Activated T-cell treated with anti-CD3 and anti-CD28 coated beads, Interleukin-2, amount 50 U/mL, for 72 hours (primary cell): ENCODE measurements at regions not wholly inside any gene's neighbourhood (a gene's known extent, or its start where the extent isn't known, plus 50 kb on each side); places are given as distances from the start of the nearest gene placed in this dataset.
"Not testable (repeated sequence)": the region's sequence is repeated elsewhere in the genome, so short reads cannot be mapped to it uniquely, and the experiment has no call there.

Source experiments
- ATAC-seq, 2 donors: fragments of 150-1000 bp; cut with Tn5 transposase; replicated peaks in 1 of 2; 2 replicates each; pipeline ENCODE4 v1.10.0; 2021; ENCODE audit warnings: moderate library complexity in 2 of 2, mild to moderate bottlenecking in 1 of 2
- DNase-seq, 2 donors: peaks; one replicate each; pipeline ENCODE4 v3.0.0; 2021 to 2022; ENCODE audit warnings: mixed read lengths in 1 of 2
- H3K27ac Mint-ChIP-seq: one replicate; pipeline ENCODE4 v1.8.0; 2022; ENCODE audit warnings: mild to moderate bottlenecking, moderate library complexity, mixed read lengths
- H3K27me3 Mint-ChIP-seq: one replicate; pipeline ENCODE4 v1.8.0; 2022; ENCODE audit warnings: low read depth, mixed read lengths
- H3K36me3 Mint-ChIP-seq, 2 donors: one replicate each; pipeline ENCODE4 v1.8.0; 2022; ENCODE audit warnings: mixed read lengths in 2 of 2, mild to moderate bottlenecking in 1 of 2; ENCODE audit not compliant: insufficient read depth in 2 of 2
- H3K4me1 Mint-ChIP-seq: one replicate; pipeline ENCODE4 v1.8.0; 2022; ENCODE audit warnings: low read depth, mixed read lengths
- H3K4me3 Mint-ChIP-seq, 2 donors: one replicate each; pipeline ENCODE4 v1.8.0; 2022; ENCODE audit warnings: mild to moderate bottlenecking in 2 of 2, mixed read lengths in 2 of 2, moderate library complexity in 2 of 2
- H3K9me3 Mint-ChIP-seq, 2 donors: one replicate each; pipeline ENCODE4 v1.8.0; 2022; ENCODE audit warnings: mixed read lengths in 2 of 2

GRCh38 chr18:52168131-52168530 lies 171.9 kb upstream of the DCC start:
- not testable (repeated sequence) for H3K27me3 Mint-ChIP-seq, H3K9me3 Mint-ChIP-seq, H3K4me1 Mint-ChIP-seq, H3K4me3 Mint-ChIP-seq, ATAC-seq, H3K27ac Mint-ChIP-seq, H3K36me3 Mint-ChIP-seq, DNase-seq

GRCh38 chr18:52174220-52174619 lies 165.8 kb upstream of the DCC start:
- Mint-ChIP-seq H3K4me1 (no peaks in the 10 kb centered on the region), H3K36me3 (no peaks in the 10 kb centered on the region), H3K27ac (no peak overlapping the region)

DNA sequence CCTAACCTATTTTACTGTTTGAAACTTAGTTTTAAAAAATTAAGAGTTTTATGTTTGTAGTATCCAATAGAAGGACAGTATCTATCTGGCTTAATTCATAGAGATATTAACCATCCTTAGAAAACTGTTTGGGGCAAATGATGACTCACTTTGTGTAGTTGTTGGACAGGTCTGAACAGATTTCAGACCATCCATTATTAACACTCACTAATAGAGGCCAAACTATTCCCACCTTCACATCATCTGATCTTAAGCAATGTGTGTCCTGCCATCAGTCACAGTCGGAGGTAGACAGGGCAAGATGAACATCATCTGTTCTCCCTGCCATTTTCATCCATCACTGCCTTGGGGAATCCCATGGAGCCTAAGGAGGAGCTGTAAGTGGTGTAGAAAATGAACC lies 164.6 kb upstream of the DCC start:
- DNase-seq (no peak), ATAC-seq (no peak)
- H3K4me3 Mint-ChIP-seq, result no peak overlapping the region
- peaks cover 1 to 5% of the 10 kb centered on the region in 2 donors for H3K9me3 Mint-ChIP-seq
- no peaks in the 10 kb centered on the region for H3K4me1 Mint-ChIP-seq
- H3K36me3 Mint-ChIP-seq, result no peaks in the 10 kb centered on the region
- H3K27me3 Mint-ChIP-seq, result no peaks in the 10 kb centered on the region
- H3K27ac Mint-ChIP-seq, result no peak overlapping the region

More at GRCh38 chr18:52174220-52174619, 165.8 kb upstream of the DCC start:
- no peak overlapping the region for H3K4me3 Mint-ChIP-seq
- ATAC-seq (no peak), DNase-seq (no peak)
- no peaks in the 10 kb centered on the region for H3K27me3 Mint-ChIP-seq
- H3K9me3 Mint-ChIP-seq, result peaks cover 1 to 7% of the 10 kb centered on the region in 2 donors

DNA sequence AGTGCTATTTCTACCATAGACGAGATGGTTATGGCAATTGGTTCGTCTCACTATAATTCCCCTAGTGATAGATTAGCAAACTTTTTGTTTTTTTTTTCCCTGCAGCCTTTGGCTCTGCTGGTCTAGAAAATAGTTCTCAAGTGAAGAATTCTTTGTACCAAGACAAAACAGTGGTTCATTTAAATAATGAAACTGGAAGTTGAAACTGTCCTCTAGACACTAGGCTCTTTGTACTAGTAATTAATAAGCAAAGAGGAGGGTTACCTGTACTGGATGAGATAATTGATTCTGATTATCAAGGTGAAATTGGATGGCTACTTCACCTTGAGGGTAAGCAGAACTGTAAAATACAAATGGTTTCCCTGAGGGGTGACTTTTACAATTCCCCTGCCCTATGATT lies 156.9 kb upstream of the DCC start:
- Mint-ChIP-seq H3K36me3 (peaks cover 0 to 1% of the 10 kb centered on the region in 2 donors), H3K27me3 (no peaks in the 10 kb centered on the region), H3K27ac (no peak overlapping the region), H3K4me1 (no peaks in the 10 kb centered on the region), H3K4me3 (no peak overlapping the region), H3K9me3 (peaks cover 0 to 3% of the 10 kb centered on the region in 2 donors)
- ATAC-seq, result no peak
- no peak for DNase-seq

- no peak overlapping the region for H3K27ac Mint-ChIP-seq
- no peaks in the 10 kb centered on the region for H3K27me3 Mint-ChIP-seq
- no peaks in the 10 kb centered on the region for H3K4me1 Mint-ChIP-seq
- H3K9me3 Mint-ChIP-seq, result peaks cover 2 to 11% of the 10 kb centered on the region in 2 donors
- H3K4me3 Mint-ChIP-seq, result no peak overlapping the region
- DNase-seq (no peak), ATAC-seq (no peak)
- no peaks in the 10 kb centered on the region for H3K36me3 Mint-ChIP-seq
Observed at GRCh38 chr18:52190195-52190594, 149.8 kb upstream of the DCC start.

DNA sequence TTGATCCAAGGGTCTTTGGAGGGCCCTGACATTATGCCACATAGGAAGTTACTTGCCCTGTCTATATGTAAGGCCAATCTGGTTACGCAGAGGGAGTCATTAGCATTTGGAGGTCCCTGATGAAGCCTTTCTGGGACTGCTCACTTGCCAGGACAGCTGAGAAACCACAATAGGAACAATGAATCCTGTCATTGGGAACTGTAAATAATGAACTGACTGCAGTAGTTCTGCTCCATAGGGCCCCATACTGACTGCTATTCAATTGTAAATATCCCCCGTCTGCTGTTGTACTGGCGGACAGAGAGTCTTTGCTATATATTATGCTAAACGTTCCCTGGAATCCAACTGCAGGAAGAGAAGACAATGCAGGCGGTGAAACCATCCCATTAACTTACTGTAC lies 149.4 kb upstream of the DCC start:
- Mint-ChIP-seq H3K4me1 (no peaks in the 10 kb centered on the region), H3K27me3 (no peaks in the 10 kb centered on the region), H3K36me3 (no peaks in the 10 kb centered on the region), H3K9me3 (peaks cover 2 to 11% of the 10 kb centered on the region in 2 donors), H3K27ac (no peak overlapping the region), H3K4me3 (no peak overlapping the region)
- ATAC-seq (no peak), DNase-seq (no peak)

DNA sequence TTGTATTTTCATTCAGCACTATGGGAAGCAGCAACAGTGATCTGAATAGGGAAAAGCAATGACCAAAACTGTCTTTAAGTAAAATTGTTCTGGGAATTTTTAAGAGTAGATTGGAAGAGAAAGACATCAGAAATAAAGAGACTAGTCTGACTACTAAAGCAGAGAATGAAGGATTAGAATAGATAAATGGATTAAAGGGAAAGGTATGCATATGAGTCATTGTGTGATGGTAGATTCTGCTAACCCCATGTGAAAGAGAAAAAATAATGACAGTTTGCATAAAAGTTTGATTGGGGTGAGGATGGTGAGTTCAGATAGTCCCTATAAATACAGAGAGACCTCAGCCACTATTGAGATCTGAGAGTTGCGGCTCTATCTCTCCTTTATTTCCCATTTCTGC lies 139.6 kb upstream of the DCC start:
- H3K4me1 Mint-ChIP-seq, result no peaks in the 10 kb centered on the region
- no peak overlapping the region for H3K27ac Mint-ChIP-seq
- H3K27me3 Mint-ChIP-seq, result no peaks in the 10 kb centered on the region
- peaks cover 0 to 3% of the 10 kb centered on the region in 2 donors for H3K9me3 Mint-ChIP-seq
- ATAC-seq, result no peak
- no peak overlapping the region for H3K4me3 Mint-ChIP-seq
- no peaks in the 10 kb centered on the region for H3K36me3 Mint-ChIP-seq
- no peak for DNase-seq

DNA sequence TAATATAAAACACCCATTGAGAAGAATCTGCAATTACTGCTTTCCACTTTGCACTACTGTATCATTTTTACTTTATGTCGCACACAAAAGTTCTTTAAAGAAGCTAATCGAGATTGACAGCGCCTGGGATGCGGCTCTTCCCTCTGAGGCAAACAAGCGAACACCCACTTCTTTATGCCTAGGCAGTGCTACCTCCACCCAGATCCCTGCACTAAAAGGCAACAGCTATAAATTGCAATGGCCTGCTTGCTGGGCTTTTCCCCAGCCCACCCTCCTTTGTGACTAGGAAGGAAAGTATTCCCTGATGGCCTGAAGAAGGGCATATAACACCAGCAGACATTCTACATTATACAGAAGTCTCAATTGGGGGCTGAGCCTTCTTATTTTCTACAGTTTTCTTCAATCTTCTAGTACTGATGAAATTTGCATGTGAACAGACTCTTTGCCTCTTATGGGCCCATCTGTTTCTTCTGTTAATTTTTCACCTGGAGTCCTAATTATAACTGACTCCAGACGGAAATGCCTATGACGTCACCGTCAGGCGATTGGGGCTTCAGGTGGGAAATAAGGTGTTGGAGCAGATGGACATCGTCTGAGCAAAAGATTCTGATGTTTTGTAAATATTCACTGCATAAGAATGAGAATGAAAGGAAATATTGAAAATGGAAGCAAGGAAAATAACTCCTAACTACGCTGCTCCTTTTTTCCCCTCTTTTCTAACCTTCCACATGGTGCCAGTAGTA lies 138.9 kb upstream of the DCC start:
- H3K27me3 Mint-ChIP-seq, result no peaks in the 10 kb centered on the region
- peaks cover 0 to 3% of the 10 kb centered on the region in 2 donors for H3K9me3 Mint-ChIP-seq

GRCh38 chr18:52208646-52209045 lies 131.4 kb upstream of the DCC start:
- no peak overlapping the region for H3K4me3 Mint-ChIP-seq
- ATAC-seq (no peak), DNase-seq (no peak)
- peaks cover 0 to 2% of the 10 kb centered on the region in 2 donors for H3K36me3 Mint-ChIP-seq
- H3K27ac Mint-ChIP-seq, result no peak overlapping the region
- H3K9me3 Mint-ChIP-seq, result peaks cover 5 to 8% of the 10 kb centered on the region in 2 donors
- H3K4me1 Mint-ChIP-seq, result no peaks in the 10 kb centered on the region
- H3K27me3 Mint-ChIP-seq, result no peaks in the 10 kb centered on the region

More for the DNA sequence above, 138.9 kb upstream of the DCC start:
- no peaks in the 10 kb centered on the region for H3K36me3 Mint-ChIP-seq
- DNase-seq, result no peak
- H3K4me3 Mint-ChIP-seq, result no peak overlapping the region
- H3K27ac Mint-ChIP-seq, result no peak overlapping the region
- H3K4me1 Mint-ChIP-seq, result no peaks in the 10 kb centered on the region
- ATAC-seq, result no peak

DNA sequence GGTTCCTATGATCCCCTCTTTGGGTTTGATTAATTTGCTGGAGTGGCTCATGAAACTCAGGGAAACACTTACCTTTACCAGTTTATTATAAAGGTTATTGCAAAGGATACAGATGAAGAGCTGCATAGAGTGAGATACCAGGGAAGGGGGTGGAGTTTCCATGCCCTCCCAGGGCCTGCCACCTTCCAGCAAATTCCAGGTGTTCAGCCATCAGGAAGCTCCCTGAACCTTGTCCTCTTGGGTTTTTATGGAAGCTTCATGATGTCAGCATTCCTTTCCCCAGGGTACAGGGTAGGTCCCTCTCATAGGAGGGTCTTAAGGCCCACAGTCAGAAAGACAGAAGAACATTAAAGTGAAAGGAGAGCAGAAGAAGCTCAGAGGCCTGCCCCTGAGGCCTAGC lies 123.9 kb upstream of the DCC start:
- no peak overlapping the region for H3K27ac Mint-ChIP-seq
- ATAC-seq (no peak), DNase-seq (no peak)
- H3K36me3 Mint-ChIP-seq, result peaks cover 0 to 2% of the 10 kb centered on the region in 2 donors
- no peak overlapping the region for H3K4me3 Mint-ChIP-seq
- no peaks in the 10 kb centered on the region for H3K4me1 Mint-ChIP-seq
- H3K9me3 Mint-ChIP-seq, result peaks cover 3 to 6% of the 10 kb centered on the region in 2 donors
- no peaks in the 10 kb centered on the region for H3K27me3 Mint-ChIP-seq

- no peaks in the 10 kb centered on the region for H3K4me1 Mint-ChIP-seq
- no peak for DNase-seq
- ATAC-seq, result no peak
- no peaks in the 10 kb centered on the region for H3K36me3 Mint-ChIP-seq
- H3K27ac Mint-ChIP-seq, result no peak overlapping the region
- H3K4me3 Mint-ChIP-seq, result no peak overlapping the region
- H3K27me3 Mint-ChIP-seq, result no peaks in the 10 kb centered on the region
- H3K9me3 Mint-ChIP-seq, result peaks cover 0 to 6% of the 10 kb centered on the region in 2 donors
Observed at GRCh38 chr18:52216666-52217065, 123.3 kb upstream of the DCC start.

GRCh38 chr18:52219102-52219501 lies 120.9 kb upstream of the DCC start:
- Mint-ChIP-seq H3K27me3 (no peaks in the 10 kb centered on the region), H3K36me3 (no peaks in the 10 kb centered on the region), H3K27ac (no peak overlapping the region), H3K4me1 (no peaks in the 10 kb centered on the region), H3K4me3 (no peak overlapping the region), H3K9me3 (peaks cover 0 to 4% of the 10 kb centered on the region in 2 donors)
- DNase-seq (no peak), ATAC-seq (no peak)

DNA sequence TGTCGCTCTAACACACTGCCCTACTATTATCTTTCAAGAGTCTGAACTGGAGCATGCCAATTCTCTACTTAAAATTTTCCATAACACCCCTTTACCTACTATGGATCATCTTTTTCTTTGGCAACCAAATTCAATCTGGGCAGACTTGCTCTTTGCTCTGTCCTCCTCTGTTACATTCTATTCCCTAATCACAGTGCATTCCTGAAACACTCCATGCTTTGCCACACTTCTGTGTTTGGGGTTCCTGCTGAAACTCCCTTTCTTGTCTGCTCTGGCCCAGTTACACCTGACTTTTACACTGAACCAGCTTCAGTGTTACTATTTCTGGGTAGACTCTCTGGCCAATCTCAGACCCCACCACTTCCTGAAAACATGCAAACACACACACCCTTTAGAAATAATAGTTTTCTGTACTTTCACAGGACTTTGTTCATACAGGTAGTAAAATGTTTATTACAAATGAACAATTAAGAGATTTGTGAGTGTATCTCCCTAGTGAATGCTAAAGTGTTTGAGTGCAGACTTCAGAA lies 119.9 kb upstream of the DCC start:
- Mint-ChIP-seq H3K4me1 (no peaks in the 10 kb centered on the region), H3K9me3 (no peaks in the 10 kb centered on the region), H3K4me3 (no peak overlapping the region), H3K27me3 (no peaks in the 10 kb centered on the region), H3K27ac (no peak overlapping the region), H3K36me3 (no peaks in the 10 kb centered on the region)
- DNase-seq (no peak), ATAC-seq (no peak)

DNA sequence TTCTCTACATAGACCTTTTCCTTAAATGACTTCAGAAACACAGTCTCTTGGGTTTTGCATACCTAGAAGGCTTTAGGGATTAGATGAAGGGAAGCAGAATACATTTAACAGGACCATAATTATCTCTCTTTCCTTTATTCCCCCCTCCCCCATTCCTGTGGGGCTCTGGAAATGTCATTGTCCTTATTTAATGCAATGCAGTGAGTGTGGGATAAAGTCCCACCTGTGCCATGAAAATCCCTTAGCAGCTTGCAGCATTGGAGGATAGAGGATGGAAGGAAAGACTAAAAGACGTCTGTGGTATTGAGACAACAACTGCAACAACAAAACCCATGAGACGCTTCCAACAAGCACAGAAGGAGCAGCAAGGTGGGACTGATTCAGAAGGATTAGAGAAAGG lies 117.8 kb upstream of the DCC start:
- Mint-ChIP-seq H3K27ac (no peak overlapping the region), H3K4me3 (no peak overlapping the region), H3K27me3 (no peaks in the 10 kb centered on the region), H3K4me1 (no peaks in the 10 kb centered on the region), H3K9me3 (no peaks in the 10 kb centered on the region), H3K36me3 (no peaks in the 10 kb centered on the region)
- ATAC-seq, result no peak
- no peak for DNase-seq
